HCT116 (cell line): ENCODE measurements at regions not wholly inside any gene's neighbourhood (a gene's known extent, or its start where the extent isn't known, plus 50 kb on each side); places are given as distances from the start of the nearest gene placed in this dataset.

Source experiments
- ATAC-seq: fragments of 200-7000 bp; cut with Tn5 transposase; 2 replicates; pipeline ENCODE4 v1.9.1; 2020; ENCODE audit warnings: mild to moderate bottlenecking, moderate library complexity
- BruUV-seq: library from RNA; stranded (reverse); fragments of 400-500 nt; replicated peaks from 2 replicates; lab custom pipeline; 2021; lab: Mats Ljungman, UMichigan
- CTCF ChIA-PET: fragments of 300-600 bp; sonication (Branson Sonifier 250); formaldehyde crosslinking; loops from one replicate; lab custom pipeline; 2021; ENCODE audit warnings: antibody characterized with exemption; lab: Charles Lee
- POLR2A ChIA-PET: fragments of 300-600, 350-600 bp; sonication (Branson Sonifier 250); formaldehyde crosslinking; loops from one replicate; lab custom pipeline; 2021; ENCODE audit warnings: antibody characterized with exemption; lab: Charles Lee
- RAD21 ChIA-PET, 2 experiments: fragments of 300-600 bp; sonication (Branson Sonifier 250); formaldehyde crosslinking; loops; one replicate each; lab custom pipeline; 2023; ENCODE audit warnings: low total read pairs in 2 of 2; ENCODE audit not compliant: uncharacterized antibody in 2 of 2, unreplicated experiment in 2 of 2, low non-redundant PET in 1 of 2; lab: Charles Lee
- DNase-seq: peaks from one replicate; pipeline ENCODE4 v3.0.0-alpha.2; 2010; ENCODE audit warnings: low read depth, low spot score
- H2AFZ ChIP-seq: fragments of 200-600 bp; shearing (Covaris generic), sonication (generic); 2 replicates; pipeline ENCODE4 v1.6.1; 2017; ENCODE audit warnings: low read depth, mixed run types, mixed read lengths, antibody characterized with exemption, low read length; ENCODE audit not compliant: poor library complexity, severe bottlenecking
- H3K27ac ChIP-seq: 2 replicates; pipeline ENCODE4 v1.5.1; 2012; ENCODE audit warnings: low read depth, low read length
- H3K27me3 ChIP-seq: fragments of 200-600 bp; sonication (generic); 2 replicates; pipeline ENCODE4 v1.6.1; 2016; ENCODE audit warnings: mixed run types, low read length, mixed read lengths; ENCODE audit not compliant: insufficient read depth
- H3K36me3 ChIP-seq, 2 experiments: fragments of 200-500 bp in 1 of 2; fragments of 200-600 bp in 1 of 2; sonication (Bioruptor generic) in 1 of 2; sonication (generic) in 1 of 2; 2 replicates each; pipeline versions ENCODE4 v1.5.1 to v1.6.1; 2014 to 2016; ENCODE audit warnings: low read length in 2 of 2, inconsistent platforms in 1 of 2, mixed read lengths in 1 of 2, mixed run types in 1 of 2; ENCODE audit not compliant: insufficient read depth in 2 of 2, control insufficient read depth in 1 of 2
- H3K4me1 ChIP-seq, 2 experiments: fragments of 200-600 bp in 1 of 2; sonication (generic) in 1 of 2; 2 replicates each; pipeline versions ENCODE4 v1.5.1 to v1.6.1; 2012 to 2017; ENCODE audit warnings: low read length in 2 of 2, inconsistent platforms in 1 of 2, mild to moderate bottlenecking in 1 of 2, mixed read lengths in 1 of 2, mixed run types in 1 of 2, moderate library complexity in 1 of 2; ENCODE audit not compliant: insufficient read depth in 2 of 2, control insufficient read depth in 1 of 2
- H3K4me2 ChIP-seq: fragments of 200-600 bp; sonication (generic); 2 replicates; pipeline ENCODE4 v1.6.1; 2017; ENCODE audit warnings: mixed run types, low read length, mixed read lengths
- H3K4me3 ChIP-seq, 2 experiments: fragments of 200-600 bp in 1 of 2; sonication (generic) in 1 of 2; replicated peaks in 1 of 2; 2 replicates each; pipeline ENCODE4 v1.5.1; 2011 to 2016; ENCODE audit warnings: low read length in 2 of 2, control low read depth in 1 of 2, low read depth in 1 of 2, mild to moderate bottlenecking in 1 of 2, mixed read lengths in 1 of 2, mixed run types in 1 of 2
- H3K79me2 ChIP-seq: fragments of 200-600 bp; sonication (generic); 2 replicates; pipeline ENCODE4 v1.6.1; 2017; ENCODE audit warnings: mild to moderate bottlenecking, mixed run types, low read length, moderate library complexity, mixed read lengths; ENCODE audit not compliant: insufficient read depth
- H3K9ac ChIP-seq: fragments of 200-600 bp; sonication (generic); 2 replicates; pipeline ENCODE4 v1.6.1; 2016; ENCODE audit warnings: low read length, mixed read lengths
- H3K9me2 ChIP-seq: fragments of 200-600 bp; sonication (generic), shearing (Covaris generic); 2 replicates; pipeline ENCODE4 v1.6.1; 2017; ENCODE audit warnings: mixed run types, mild to moderate bottlenecking, moderate library complexity; ENCODE audit not compliant: insufficient read depth
- H3K9me3 ChIP-seq, 2 experiments: fragments of 200-500 bp in 1 of 2; fragments of 200-600 bp in 1 of 2; sonication (Bioruptor generic) in 1 of 2; sonication (generic) in 1 of 2; 2 replicates each; pipeline ENCODE4 v1.6.1; 2014 to 2017; ENCODE audit warnings: low read length in 2 of 2, mixed read lengths in 2 of 2, inconsistent platforms in 1 of 2, low read depth in 1 of 2, mild to moderate bottlenecking in 1 of 2, mixed run types in 1 of 2, moderate library complexity in 1 of 2; ENCODE audit not compliant: control insufficient read depth in 1 of 2, insufficient read depth in 1 of 2
- H4K20me1 ChIP-seq: fragments of 200-600 bp; sonication (generic), shearing (Covaris generic); 2 replicates; pipeline ENCODE4 v1.6.1; 2017; ENCODE audit warnings: mixed run types, mild to moderate bottlenecking, moderate library complexity; ENCODE audit not compliant: insufficient read depth
- ATF3 ChIP-seq: IDR thresholded peaks from 2 replicates; pipeline ENCODE4 v1.6.1; 2012
- CBX3 ChIP-seq: IDR thresholded peaks from 2 replicates; pipeline ENCODE4 v1.6.1; 2012; ENCODE audit warnings: low read depth
- CEBPB ChIP-seq: IDR thresholded peaks from 2 replicates; pipeline ENCODE4 v1.6.1; 2012; ENCODE audit warnings: low read depth
- CTCF ChIP-seq, 3 experiments: fragments of 200-600 bp in 1 of 3; sonication (generic) in 1 of 3; IDR thresholded peaks in 2 of 3; conservative IDR thresholded peaks in 1 of 3; 2 replicates each; pipeline ENCODE4 v1.5.1; 2012 to 2017; ENCODE audit warnings: low read depth in 2 of 3, low read length in 2 of 3, antibody characterized with exemption in 1 of 3, borderline replicate concordance in 1 of 3, control low read depth in 1 of 3, mild to moderate bottlenecking in 1 of 3, mixed read lengths in 1 of 3, mixed run types in 1 of 3, moderate library complexity in 1 of 3; ENCODE audit not compliant: insufficient read depth in 1 of 3
- EGR1 ChIP-seq: IDR thresholded peaks from 2 replicates; pipeline ENCODE4 v1.6.1; 2012; ENCODE audit warnings: low read depth
- ELF1 ChIP-seq: IDR thresholded peaks from 2 replicates; pipeline ENCODE4 v1.6.1; 2012; ENCODE audit warnings: low read depth, borderline replicate concordance
- EZH2 ChIP-seq: fragments of 200-600 bp; sonication (generic); IDR thresholded peaks from 2 replicates; pipeline ENCODE4 v1.6.1; 2017; ENCODE audit warnings: antibody characterized with exemption, mixed run types
- EZH2phosphoT487 ChIP-seq: fragments of 200-600 bp; IDR thresholded peaks from 2 replicates; pipeline ENCODE4 v1.6.1; 2018; ENCODE audit warnings: antibody characterized with exemption, borderline replicate concordance
- JUND ChIP-seq: IDR thresholded peaks from 2 replicates; pipeline ENCODE4 v1.6.1; 2012
- POLR2A ChIP-seq: IDR thresholded peaks from 2 replicates; pipeline ENCODE4 v1.7.0; 2011; ENCODE audit warnings: borderline replicate concordance; ENCODE audit not compliant: insufficient read depth, insufficient read length; ENCODE audit errors: extremely low read depth
- RAD21 ChIP-seq: IDR thresholded peaks from 2 replicates; pipeline ENCODE4 v1.6.1; 2012; ENCODE audit warnings: low read depth, mild to moderate bottlenecking
- SP1 ChIP-seq: IDR thresholded peaks from 2 replicates; pipeline ENCODE4 v1.6.1; 2012; ENCODE audit warnings: low read depth
- SRF ChIP-seq: IDR thresholded peaks from 2 replicates; pipeline ENCODE4 v1.6.1; 2012; ENCODE audit warnings: low read depth
- TCF7L2 ChIP-seq: IDR thresholded peaks from 2 replicates; pipeline ENCODE4 v1.7.0; 2011; ENCODE audit warnings: borderline replicate concordance, inconsistent platforms; ENCODE audit not compliant: insufficient read depth, insufficient read length; ENCODE audit errors: extremely low read depth
- YY1 ChIP-seq: IDR thresholded peaks from 2 replicates; pipeline ENCODE4 v1.6.1; 2011; ENCODE audit warnings: low read length, low read depth, moderate library complexity, mild to moderate bottlenecking; ENCODE audit not compliant: insufficient replicate concordance; ENCODE audit errors: extremely low read depth
- ZFX ChIP-seq: fragments of 450-650 bp; IDR thresholded peaks from 2 replicates; pipeline ENCODE4 v1.6.1; 2017
- intact Hi-C: fragments of 100-400 bp; cut with micrococcal nuclease; formaldehyde crosslinking; loops from 2 replicates; pipeline ENCODE4 v1.10.0; 2022

GRCh38 chr21:27024301-27024700, 57.4 kb upstream of the ADAMTS5 start:
- Histone ChIP-seq H3K9me2 (no peaks in the 10 kb centered on the region), H3K4me2 (no peak overlapping the region), H3K79me2 (no peaks in the 10 kb centered on the region), H3K27ac (no peak overlapping the region), H2AFZ (no peak overlapping the region), H3K4me3 (no peak overlapping the region), H3K36me3 (no peaks in the 10 kb centered on the region; a peak in 1 of 4 replicates), H3K27me3 (no peaks in the 10 kb centered on the region), H4K20me1 (no peaks in the 10 kb centered on the region), H3K9me3 (peaks cover 0 to 20% of the 10 kb centered on the region in 2 experiments; a peak in 2 of 4 replicates), H3K4me1 (no peaks in the 10 kb centered on the region), H3K9ac (no peak overlapping the region)
- ChIA-PET POLR2A (no interaction called here), RAD21 (interaction anchor here in 1 of 2 experiments (0.5 kb wide), 1 partner anchor 117 kb away, joined by 3 read pairs; no protein-coding TSS in a partner anchor), CTCF (no interaction called here)
- ATAC-seq (no peak), DNase-seq (no peak)
- no TSS peak for BruUV-seq
- TF ChIP-seq CBX3 (no peak), EGR1 (no peak)
- intact Hi-C loops: no loop called here

- H3K9me3 ChIP-seq: peaks cover 0 to 21% of the 10 kb centered on the region in 2 experiments; a peak in 2 of 4 replicates
- H3K79me2 ChIP-seq: no peaks in the 10 kb centered on the region
- no TSS peak for BruUV-seq
- ATAC-seq (no peak), DNase-seq (no peak)
- H3K9me2 ChIP-seq: no peaks in the 10 kb centered on the region
- H3K9ac ChIP-seq: no peak overlapping the region
- no peak overlapping the region for H3K4me2 ChIP-seq
- ChIA-PET POLR2A (no interaction called here), RAD21 (no interaction called here), CTCF (no interaction called here)
- no peak overlapping the region for H3K27ac ChIP-seq
- no peak overlapping the region for H2AFZ ChIP-seq
- TF ChIP-seq YY1: no peak
- no peak for TF ChIP-seq ELF1
- no peak for TF ChIP-seq ATF3
- no peak for TF ChIP-seq SP1
- TF ChIP-seq CEBPB: no peak
- TF ChIP-seq RAD21: no peak
- no peak for TF ChIP-seq SRF
- TF ChIP-seq CTCF (IDR thresholded peaks at IDR 0.05 in 2 of 3, conservative IDR thresholded peaks at IDR 0.05 in 1 of 3; ENCODE audit: borderline replicate concordance in 1 of 3, insufficient read depth in 1 of 3, low read depth in 2 of 3, low read length in 2 of 3): no peak
- no peak for TF ChIP-seq JUND
- TF ChIP-seq POLR2A: no peak
- no peak for TF ChIP-seq ZFX
- no peak for TF ChIP-seq EGR1
- no peak for TF ChIP-seq CBX3
- TF ChIP-seq EZH2phosphoT487: no peak
- no peak for TF ChIP-seq EZH2
- TF ChIP-seq TCF7L2: no peak
- no peak overlapping the region for H3K4me3 ChIP-seq
- intact Hi-C loops: no loop called here
- no peaks in the 10 kb centered on the region for H3K27me3 ChIP-seq
- no peaks in the 10 kb centered on the region for H4K20me1 ChIP-seq
- H3K36me3 ChIP-seq: no peaks in the 10 kb centered on the region; a peak in 1 of 4 replicates
- no peaks in the 10 kb centered on the region for H3K4me1 ChIP-seq
Measured at GRCh38 chr21:27023186-27023585, 56.3 kb upstream of the ADAMTS5 start.
